Right lobe of liver (tissue), 4 donors: ENCODE measurements at regions not wholly inside any gene's neighbourhood (a gene's known extent, or its start where the extent isn't known, plus 50 kb on each side); places are given as distances from the start of the nearest gene placed in this dataset.

Source experiments
- CTCF ChIP-seq, 4 donors: fragments of 200-600 bp in 3 of 4; fragments of 450-650 bp in 1 of 4; IDR thresholded peaks; one replicate each; pipeline versions ENCODE4 v1.5.1 to v1.8.0; 2016 to 2022; ENCODE audit warnings: antibody characterized with exemption in 4 of 4, mild to moderate bottlenecking in 2 of 4
- POLR2A ChIP-seq: fragments of 450-650 bp; IDR thresholded peaks from one replicate; pipeline ENCODE4 v1.6.1; 2017; ENCODE audit warnings: antibody characterized with exemption, mild to moderate bottlenecking
- donor health status: DM: no; HTN: no; CAD: no.
- donor health status: DM: no; HTN: no; CAD: no.
- donor health status: DM: no; HTN: yes; CAD: no.

GRCh38 chr7:121797657-121798452 lies 75.1 kb upstream of the PTPRZ1 start:
- TF ChIP-seq CTCF (IDR thresholded peaks at IDR 0.05) = no peak
- no peak for TF ChIP-seq POLR2A
